WTC11 (cell line): ENCODE measurements at regions not wholly inside any gene's neighbourhood (a gene's known extent, or its start where the extent isn't known, plus 50 kb on each side); places are given as distances from the start of the nearest gene placed in this dataset.

ENCODE experiments used
- CREB1 ChIP-seq: sonication (generic); formaldehyde crosslinking; IDR thresholded peaks from 2 replicates; pipeline ENCODE4 v1.8.0; 2023; ENCODE audit warnings: mild to moderate bottlenecking, missing genetic modification reagents
- CTCF ChIP-seq: fragments of 200-600 bp; IDR thresholded peaks from 2 replicates; pipeline ENCODE4 v1.8.0; 2022; ENCODE audit warnings: antibody characterized with exemption
- E2F1 ChIP-seq: sonication (generic); formaldehyde crosslinking; IDR thresholded peaks from 2 replicates; pipeline ENCODE4 v1.8.0; 2022; ENCODE audit warnings: mild to moderate bottlenecking, missing genetic modification reagents
- PREB ChIP-seq: sonication (generic); formaldehyde crosslinking; IDR thresholded peaks from 2 replicates; pipeline ENCODE4 v1.8.1; 2022; ENCODE audit warnings: mild to moderate bottlenecking, missing genetic modification reagents, moderate library complexity, borderline replicate concordance
- STAT6 ChIP-seq: sonication (generic); formaldehyde crosslinking; conservative IDR thresholded peaks from 2 replicates; pipeline ENCODE4 v1.8.1; 2023; ENCODE audit warnings: mild to moderate bottlenecking, low read depth, missing genetic modification reagents, moderate library complexity
- ZBTB43 ChIP-seq: sonication (generic); formaldehyde crosslinking; IDR thresholded peaks from 2 replicates; pipeline ENCODE4 v1.8.1; 2023; ENCODE audit warnings: mild to moderate bottlenecking, missing genetic modification reagents
- ZNF232 ChIP-seq: sonication (generic); formaldehyde crosslinking; IDR thresholded peaks from 2 replicates; pipeline ENCODE4 v1.8.0; 2022; ENCODE audit warnings: mild to moderate bottlenecking, missing genetic modification reagents

GRCh38 chr3:99442599-99442998, 195.8 kb upstream of the COL8A1 start:
- no peak for TF ChIP-seq ZNF232
- no peak for TF ChIP-seq CTCF
- no peak for TF ChIP-seq ZBTB43
- no peak for TF ChIP-seq PREB (CRISPR knock-in tag)
- TF ChIP-seq E2F1 (CRISPR knock-in tag), result no peak
- no peak for TF ChIP-seq CREB1 (CRISPR knock-in tag)
- no peak for TF ChIP-seq STAT6 (CRISPR knock-in tag)
